Activated CD4-positive, alpha-beta memory T cell treated with anti-CD3 and anti-CD28 coated beads for 36 hours (primary cell): ENCODE measurements at regions not wholly inside any gene's neighbourhood (a gene's known extent, or its start where the extent isn't known, plus 50 kb on each side); places are given as distances from the start of the nearest gene placed in this dataset.

Experiments
- CTCF ChIA-PET: fragments of 350-600 bp; sonication (Branson Sonifier 250); formaldehyde crosslinking; loops from one replicate; lab custom pipeline; 2021; ENCODE audit warnings: antibody characterized with exemption, inconsistent platforms; lab: Charles Lee
- POLR2A ChIA-PET: fragments of 350-600 bp; sonication (Branson Sonifier 250); formaldehyde crosslinking; loops from one replicate; lab custom pipeline; 2021; ENCODE audit warnings: antibody characterized with exemption; lab: Charles Lee
- DNase-seq: peaks from one replicate; pipeline ENCODE4 v3.0.0-alpha.2; 2020
- H3K27ac Mint-ChIP-seq: one replicate; pipeline ENCODE4 v1.8.0; 2021; ENCODE audit warnings: mixed read lengths
- H3K27me3 Mint-ChIP-seq: one replicate; pipeline ENCODE4 v1.8.0; 2021; ENCODE audit warnings: mixed read lengths
- H3K36me3 Mint-ChIP-seq: one replicate; pipeline ENCODE4 v1.8.0; 2021; ENCODE audit warnings: mixed read lengths
- H3K4me1 Mint-ChIP-seq: one replicate; pipeline ENCODE4 v1.8.0; 2021; ENCODE audit warnings: low read depth, mixed read lengths
- H3K4me3 Mint-ChIP-seq: one replicate; pipeline ENCODE4 v1.8.0; 2021; ENCODE audit warnings: mild to moderate bottlenecking, mixed read lengths
- H3K9me3 Mint-ChIP-seq: one replicate; pipeline ENCODE4 v1.8.0; 2021; ENCODE audit warnings: mixed read lengths
- intact Hi-C: fragments of 100-400 bp; cut with micrococcal nuclease; formaldehyde crosslinking; loops from one replicate; pipeline ENCODE4 v1.15.1; 2023

DNA sequence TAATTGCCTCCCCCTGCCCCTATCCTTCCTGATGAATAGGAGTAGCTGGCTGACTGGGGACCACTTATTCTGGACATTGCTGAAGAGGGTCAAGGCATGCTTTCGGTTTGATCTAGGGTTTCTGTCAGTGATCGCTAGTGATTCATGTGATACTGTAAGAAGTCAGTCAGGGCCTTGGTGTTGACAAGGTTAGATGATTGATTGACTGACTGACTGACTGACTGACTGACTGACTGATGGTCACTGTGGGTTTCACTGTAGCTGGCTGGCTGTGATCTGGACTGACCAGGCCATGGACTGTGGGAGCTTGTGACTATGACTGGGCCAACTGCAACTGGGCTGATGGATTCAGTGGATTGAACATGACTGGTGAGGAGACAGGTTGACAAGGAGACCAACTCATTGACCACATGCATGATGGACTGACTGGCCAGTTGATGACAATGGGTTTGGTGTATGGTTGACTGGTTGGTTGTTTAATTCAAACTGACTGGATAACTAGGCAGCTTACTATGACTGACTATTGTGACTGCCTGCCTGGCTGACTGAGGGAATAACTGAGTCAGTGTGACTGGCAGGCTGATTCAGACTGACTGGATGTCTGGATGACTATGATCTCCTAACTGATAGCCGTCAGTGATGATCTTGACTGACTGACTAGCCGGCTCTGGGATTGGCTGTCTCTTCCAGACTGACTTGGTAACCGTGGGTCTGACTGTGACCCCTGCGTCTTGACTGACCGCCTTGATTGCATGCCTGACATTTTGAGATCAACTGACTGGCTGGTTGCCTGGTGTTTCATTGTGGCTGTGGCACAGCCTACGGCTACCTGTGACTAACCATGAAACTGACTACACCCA is 509.9 kb downstream of the SHQ1 start:
- CTCF ChIA-PET: no interaction called here

DNA sequence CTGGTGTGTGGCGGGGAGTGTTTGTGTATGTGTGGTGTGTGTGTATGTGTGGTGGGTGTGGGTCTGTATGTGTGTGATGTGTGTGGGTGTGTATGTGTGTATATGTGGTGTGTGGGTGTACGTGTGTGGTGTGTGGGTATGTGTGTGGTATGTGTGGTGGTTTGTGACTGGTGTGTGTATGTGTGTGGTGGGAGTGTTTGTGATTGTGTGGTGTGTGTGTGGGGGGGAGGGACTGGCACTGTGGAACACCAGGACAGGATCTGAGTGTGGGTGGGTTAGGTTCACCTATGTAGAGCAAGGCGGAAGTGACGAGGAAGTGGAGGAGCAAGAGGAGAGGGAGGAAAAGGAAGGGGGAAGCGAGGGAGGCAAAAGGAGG is 510.8 kb downstream of the SHQ1 start:
- DNase-seq: peak; percentile 26
- H3K4me1 Mint-ChIP-seq: peaks cover 8% of the 10 kb centered on the region
- no peaks in the 10 kb centered on the region for H3K27me3 Mint-ChIP-seq
- intact Hi-C loops: loop anchor here (5.0 to 10.0 kb wide), 3 partner anchors 90 to 613 kb away; partner anchors contain the start of gene EIF4E3
- no peak overlapping the region for H3K27ac Mint-ChIP-seq
- H3K4me3 Mint-ChIP-seq: no peak overlapping the region
- CTCF ChIA-PET: no interaction called here
- POLR2A ChIA-PET: interaction anchor here (1.2 kb wide), 2 partner anchors 38 to 359 kb away, joined by 5 to 8 read pairs; no protein-coding TSS in a partner anchor
- no peaks in the 10 kb centered on the region for H3K36me3 Mint-ChIP-seq
- H3K9me3 Mint-ChIP-seq: no peaks in the 10 kb centered on the region

More for the DNA sequence above, 509.9 kb downstream of the SHQ1 start:
- Mint-ChIP-seq H3K4me3 (no peak overlapping the region), H3K36me3 (no peaks in the 10 kb centered on the region), H3K27me3 (no peaks in the 10 kb centered on the region), H3K27ac (no peak overlapping the region), H3K4me1 (peaks cover 16% of the 10 kb centered on the region), H3K9me3 (no peaks in the 10 kb centered on the region)
- POLR2A ChIA-PET: interaction anchor here (0.7 to 1.2 kb wide), 5 partner anchors 10 to 463 kb away, joined by 3 to 8 read pairs (median 3); no protein-coding TSS in a partner anchor
- DNase-seq: peak; percentile 81
- intact Hi-C loops: loop anchor here (1.0 to 10.0 kb wide), 10 partner anchors 37 to 614 kb away; partner anchors contain the start of gene EIF4E3

DNA sequence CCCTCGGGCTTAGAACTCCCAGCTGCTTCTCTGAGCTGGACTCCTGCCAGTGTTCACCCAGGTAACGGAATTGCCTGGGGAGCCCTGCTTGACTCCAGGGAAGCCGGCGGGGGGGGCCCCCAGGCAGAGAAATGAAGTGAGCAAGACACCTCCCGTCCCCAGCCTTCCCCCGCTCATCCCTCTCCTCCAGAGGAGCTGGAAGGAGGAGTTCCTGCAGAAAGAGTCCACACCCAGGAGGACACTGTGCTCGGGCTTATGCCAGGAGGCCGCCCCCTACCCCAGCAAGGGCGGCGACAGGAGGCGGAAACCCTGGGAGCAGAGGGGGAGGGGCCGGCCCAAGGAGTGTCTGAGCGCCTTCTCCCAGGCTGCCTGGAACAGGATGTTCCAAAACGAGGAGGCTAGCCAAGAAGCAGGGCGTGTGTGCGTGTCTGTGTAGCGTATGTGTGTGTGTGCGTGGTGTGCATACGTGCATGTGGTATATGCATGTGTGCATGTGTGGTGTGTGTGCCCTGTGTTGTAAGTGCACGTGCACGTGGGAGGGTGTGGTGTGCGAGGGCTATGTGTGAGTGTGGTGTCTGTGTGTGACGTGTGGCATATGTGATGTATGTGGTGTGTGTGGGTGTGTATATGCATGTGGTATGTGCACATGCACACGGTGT is 511.3 kb downstream of the SHQ1 start:
- ChIA-PET CTCF (interaction anchor here (1.4 kb wide), 1 partner anchor 626 kb away, joined by 3 read pairs; no protein-coding TSS in a partner anchor), POLR2A (interaction anchor here (0.8 kb wide), 1 partner anchor 478 kb away, joined by 3 read pairs; no protein-coding TSS in a partner anchor)
- Mint-ChIP-seq H3K4me1 (peaks cover 5% of the 10 kb centered on the region), H3K27me3 (no peaks in the 10 kb centered on the region), H3K9me3 (no peaks in the 10 kb centered on the region), H3K4me3 (no peak overlapping the region), H3K36me3 (no peaks in the 10 kb centered on the region), H3K27ac (no peak overlapping the region)
- intact Hi-C loops: loop anchor here (5.0 to 10.0 kb wide), 3 partner anchors 90 to 612 kb away; partner anchors contain the start of gene EIF4E3
- DNase-seq: peak; percentile 20

DNA sequence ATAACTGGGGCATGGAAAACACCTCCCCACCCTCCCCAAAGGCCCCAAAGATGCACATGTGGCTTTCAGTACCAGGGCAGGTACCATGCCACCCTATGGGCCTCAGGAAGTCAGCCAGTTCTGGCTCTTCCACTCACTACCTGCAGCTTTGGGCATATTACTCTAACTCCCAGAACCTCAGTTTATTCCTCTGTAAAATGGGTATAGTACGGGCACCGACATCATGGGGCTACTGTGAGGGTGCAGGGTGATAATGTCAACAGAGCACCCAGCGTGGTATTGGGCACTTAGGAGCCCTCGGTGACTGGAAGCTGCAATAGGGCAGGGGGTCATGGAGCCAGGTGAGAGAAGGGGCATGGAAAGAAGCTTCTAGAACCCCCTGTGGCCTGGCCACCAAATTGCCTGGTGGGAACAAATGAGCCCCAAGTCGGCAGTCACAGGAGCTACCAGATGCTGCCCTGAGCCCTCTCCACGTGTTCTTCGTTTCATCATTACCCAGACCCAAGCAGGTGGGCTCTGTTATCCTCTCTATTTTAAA is 512.1 kb downstream of the SHQ1 start:
- Mint-ChIP-seq H3K4me1 (peaks cover 2% of the 10 kb centered on the region), H3K9me3 (no peaks in the 10 kb centered on the region), H3K36me3 (no peaks in the 10 kb centered on the region), H3K27ac (no peak overlapping the region), H3K4me3 (no peak overlapping the region), H3K27me3 (no peaks in the 10 kb centered on the region)
- intact Hi-C loops: loop anchor here (5.0 to 10.0 kb wide), 3 partner anchors 91 to 611 kb away; partner anchors contain the start of gene EIF4E3
- CTCF ChIA-PET: interaction anchor here (1.4 kb wide), 1 partner anchor 625 kb away, joined by 3 read pairs; no protein-coding TSS in a partner anchor
- no peak for DNase-seq
- POLR2A ChIA-PET: interaction anchor here (0.8 kb wide), 1 partner anchor 478 kb away, joined by 3 read pairs; no protein-coding TSS in a partner anchor

DNA sequence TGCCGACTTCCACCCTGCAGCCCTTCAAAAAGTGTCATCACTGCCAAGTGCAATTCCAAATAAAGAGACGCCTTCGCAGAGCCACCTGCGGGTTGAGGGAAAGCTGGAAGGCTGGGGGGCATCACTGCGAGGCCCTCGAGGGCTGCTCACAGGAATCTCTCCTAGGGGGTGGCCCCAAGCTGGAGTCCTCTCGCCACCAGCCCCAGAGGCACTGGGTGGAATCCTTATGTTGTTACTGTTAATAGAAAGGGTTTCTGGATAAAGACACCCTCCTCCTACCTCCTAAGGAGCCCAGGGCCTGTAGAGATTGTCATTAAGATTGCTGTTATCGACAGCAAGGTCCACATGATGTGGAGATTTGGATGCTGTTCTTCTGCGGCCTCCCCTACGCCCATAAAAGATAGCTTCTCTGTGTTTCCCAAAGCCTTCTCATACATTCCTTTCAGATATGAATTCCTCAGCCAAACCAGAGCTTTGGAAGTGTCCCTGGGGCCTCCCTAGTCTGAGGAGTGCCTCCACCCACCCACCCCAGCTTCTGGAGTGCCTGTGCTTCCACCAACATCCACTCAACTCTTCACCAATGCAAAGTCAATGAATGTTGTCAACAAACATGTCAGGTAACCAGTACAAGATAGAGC is 512.7 kb downstream of the SHQ1 start:
- intact Hi-C loops: loop anchor here (5.0 to 10.0 kb wide), 3 partner anchors 92 to 611 kb away; partner anchors contain the start of gene EIF4E3

DNA sequence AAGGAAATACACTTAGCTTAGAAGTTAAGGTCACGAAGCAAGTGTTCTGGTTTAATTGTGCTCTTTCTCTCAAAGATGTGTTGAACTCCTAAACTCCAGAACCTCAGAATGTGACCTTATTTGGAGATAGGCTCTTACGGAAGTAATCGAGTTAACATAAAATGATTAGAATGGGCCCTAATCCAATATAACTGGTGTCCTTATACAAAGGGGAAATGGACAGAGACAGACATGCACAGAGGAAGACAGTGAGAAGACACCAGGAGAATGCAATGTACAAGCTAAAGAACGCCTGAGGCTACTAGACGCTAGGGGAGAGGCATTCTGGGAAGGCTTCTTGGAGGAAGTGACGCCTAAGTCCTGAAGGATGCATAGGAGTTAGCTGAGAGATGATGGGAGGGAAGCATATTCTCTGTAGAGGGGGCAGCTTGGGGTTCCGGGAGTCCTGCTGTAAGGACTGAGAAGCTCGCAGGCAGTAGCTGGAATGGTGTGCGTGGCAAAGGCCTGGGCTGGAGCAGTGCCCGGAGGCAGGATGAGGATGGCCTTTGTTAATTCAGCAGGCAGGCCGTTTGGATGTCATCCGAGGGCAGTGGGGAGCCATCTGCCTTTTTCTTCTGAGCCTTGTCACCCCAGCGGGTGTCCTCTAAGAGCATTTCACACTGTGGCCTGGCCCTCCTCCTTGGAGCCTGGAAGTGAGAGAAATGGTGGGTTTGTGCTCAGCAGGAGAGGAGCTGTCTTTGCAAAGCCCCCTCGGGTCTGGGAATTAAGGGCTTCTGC is 513.4 kb downstream of the SHQ1 start:
- Mint-ChIP-seq H3K27ac (no peak overlapping the region), H3K27me3 (no peaks in the 10 kb centered on the region), H3K4me3 (no peak overlapping the region), H3K36me3 (no peaks in the 10 kb centered on the region), H3K9me3 (no peaks in the 10 kb centered on the region), H3K4me1 (no peaks in the 10 kb centered on the region)
- CTCF ChIA-PET: no interaction called here
- no peak for DNase-seq
- POLR2A ChIA-PET: no interaction called here
- intact Hi-C loops: loop anchor here (5.0 to 10.0 kb wide), 3 partner anchors 92 to 610 kb away; partner anchors contain the start of gene EIF4E3

More for the DNA sequence above, 512.7 kb downstream of the SHQ1 start:
- H3K4me3 Mint-ChIP-seq: no peak overlapping the region
- no peaks in the 10 kb centered on the region for H3K9me3 Mint-ChIP-seq
- no peaks in the 10 kb centered on the region for H3K4me1 Mint-ChIP-seq
- H3K36me3 Mint-ChIP-seq: no peaks in the 10 kb centered on the region
- ChIA-PET POLR2A (no interaction called here), CTCF (interaction anchor here (1.4 kb wide), 1 partner anchor 625 kb away, joined by 3 read pairs; no protein-coding TSS in a partner anchor)
- H3K27ac Mint-ChIP-seq: no peak overlapping the region
- H3K27me3 Mint-ChIP-seq: no peaks in the 10 kb centered on the region
- DNase-seq: no peak

DNA sequence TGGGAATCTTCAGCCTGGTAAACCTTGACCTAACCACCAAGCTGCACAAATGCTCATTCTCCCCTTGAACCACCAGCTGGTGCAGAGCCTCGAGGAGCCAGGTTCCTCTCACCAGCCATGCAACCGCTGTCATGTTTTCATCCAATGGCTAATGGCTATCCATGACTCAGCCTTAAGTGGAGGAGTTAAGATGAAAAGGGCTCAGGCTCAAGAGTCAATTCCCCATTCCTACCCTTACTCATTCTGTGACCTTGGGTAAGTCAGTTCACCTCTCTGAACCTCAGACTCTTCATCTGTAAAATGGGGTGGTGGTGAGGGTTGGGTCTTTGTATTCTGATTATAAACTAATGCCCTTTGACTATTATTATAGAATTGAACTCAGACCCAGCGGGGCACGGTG is 515.6 kb downstream of the SHQ1 start:
- peaks cover 2% of the 10 kb centered on the region for H3K27me3 Mint-ChIP-seq
- H3K9me3 Mint-ChIP-seq: no peaks in the 10 kb centered on the region
- no peak overlapping the region for H3K4me3 Mint-ChIP-seq
- H3K36me3 Mint-ChIP-seq: no peaks in the 10 kb centered on the region
- POLR2A ChIA-PET: no interaction called here
- no peak for DNase-seq
- CTCF ChIA-PET: no interaction called here
- H3K27ac Mint-ChIP-seq: no peak overlapping the region
- intact Hi-C loops: loop anchor here (10.0 kb wide), 1 partner anchor 608 kb away; the partner anchor contains the start of gene EIF4E3
- no peaks in the 10 kb centered on the region for H3K4me1 Mint-ChIP-seq

DNA sequence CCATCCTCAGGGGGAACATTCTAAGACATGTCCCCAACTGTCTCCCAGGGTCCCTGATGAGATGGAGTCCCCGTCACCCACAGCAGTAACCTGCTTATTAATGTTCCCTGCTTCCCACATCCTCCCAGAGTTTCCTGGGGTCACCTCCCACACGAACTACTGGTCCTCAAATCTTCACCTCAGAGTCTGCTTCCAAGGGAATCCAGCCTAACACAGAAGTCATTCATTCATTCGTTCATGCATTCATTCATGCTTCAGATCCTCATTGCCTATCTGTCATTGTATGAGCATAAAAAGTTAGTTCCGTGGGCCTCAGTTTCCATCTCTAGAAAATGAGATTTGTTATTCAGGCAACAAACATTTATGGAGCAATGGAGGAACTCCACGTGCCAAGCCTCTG is 516.2 kb downstream of the SHQ1 start:
- CTCF ChIA-PET: interaction anchor here (1.5 kb wide), 1 partner anchor 9 kb away, joined by 4 read pairs; no protein-coding TSS in a partner anchor
- H3K4me3 Mint-ChIP-seq: no peak overlapping the region
- no peaks in the 10 kb centered on the region for H3K4me1 Mint-ChIP-seq
- no peaks in the 10 kb centered on the region for H3K9me3 Mint-ChIP-seq
- POLR2A ChIA-PET: no interaction called here
- H3K27me3 Mint-ChIP-seq: peaks cover 2% of the 10 kb centered on the region
- H3K27ac Mint-ChIP-seq: no peak overlapping the region
- intact Hi-C loops: loop anchor here (10.0 kb wide), 1 partner anchor 607 kb away; the partner anchor contains the start of gene EIF4E3
- DNase-seq: no peak
- no peaks in the 10 kb centered on the region for H3K36me3 Mint-ChIP-seq

DNA sequence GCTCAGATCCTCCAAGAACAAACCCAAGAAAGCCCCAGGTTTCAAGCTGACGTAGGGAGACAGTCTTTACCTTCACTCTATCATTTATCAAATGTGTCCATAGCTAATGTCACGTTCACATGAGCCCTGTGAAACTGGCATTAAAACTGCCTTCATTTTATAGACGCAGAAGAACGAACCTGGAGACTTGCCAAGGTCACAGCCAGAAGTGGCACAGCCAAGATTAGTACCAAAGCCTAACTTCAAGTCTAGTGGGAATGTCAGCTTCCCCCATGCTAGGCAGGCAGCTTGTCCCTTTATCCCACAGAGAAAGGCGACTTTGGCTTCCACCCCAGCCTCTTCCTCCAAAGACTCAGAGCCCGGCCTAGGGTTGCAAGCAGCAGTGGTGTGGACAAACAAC is 517.2 kb downstream of the SHQ1 start:
- no peaks in the 10 kb centered on the region for H3K4me1 Mint-ChIP-seq
- H3K4me3 Mint-ChIP-seq: no peak overlapping the region
- no peak for DNase-seq
- peaks cover 2% of the 10 kb centered on the region for H3K27me3 Mint-ChIP-seq
- no peaks in the 10 kb centered on the region for H3K36me3 Mint-ChIP-seq
- no peak overlapping the region for H3K27ac Mint-ChIP-seq
- H3K9me3 Mint-ChIP-seq: no peaks in the 10 kb centered on the region
- ChIA-PET POLR2A (no interaction called here), CTCF (interaction anchor here (1.5 kb wide), 1 partner anchor 10 kb away, joined by 4 read pairs; no protein-coding TSS in a partner anchor)
- intact Hi-C loops: loop anchor here (10.0 kb wide), 1 partner anchor 606 kb away; the partner anchor contains the start of gene EIF4E3

DNA sequence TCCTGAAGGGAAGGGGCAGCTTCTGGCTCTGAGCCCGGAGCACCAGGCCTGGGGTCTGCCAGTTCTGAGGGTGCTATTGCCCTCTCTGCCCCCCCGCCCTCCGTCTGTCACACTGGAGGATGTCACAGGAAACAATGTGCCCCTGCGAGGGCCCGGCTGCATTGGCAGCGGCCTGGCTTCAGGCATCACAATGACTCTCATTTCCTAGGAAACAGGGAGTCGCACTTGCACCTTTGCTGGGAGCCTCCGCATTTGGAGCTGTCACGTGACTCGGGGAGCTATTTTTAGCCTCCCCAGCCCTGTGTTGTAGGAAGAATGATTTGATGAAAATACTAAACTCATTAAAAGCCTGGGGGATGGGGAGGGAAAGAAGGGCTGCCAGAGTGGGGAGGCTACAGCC is 518.9 kb downstream of the SHQ1 start:
- POLR2A ChIA-PET: no interaction called here
- no peak overlapping the region for H3K4me3 Mint-ChIP-seq
- DNase-seq: no peak
- intact Hi-C loops: no loop called here
- no peaks in the 10 kb centered on the region for H3K36me3 Mint-ChIP-seq
- H3K27me3 Mint-ChIP-seq: peaks cover 2% of the 10 kb centered on the region
- H3K27ac Mint-ChIP-seq: no peak overlapping the region
- CTCF ChIA-PET: no interaction called here
- H3K9me3 Mint-ChIP-seq: no peaks in the 10 kb centered on the region
- no peaks in the 10 kb centered on the region for H3K4me1 Mint-ChIP-seq
